Endothelial cell of umbilical vein (primary cell): ENCODE measurements at regions not wholly inside any gene's neighbourhood (a gene's known extent, or its start where the extent isn't known, plus 50 kb on each side); places are given as distances from the start of the nearest gene placed in this dataset.

ENCODE experiments used
- BruUV-seq: library from RNA; stranded (reverse); fragments of 400-500 nt; replicated peaks from 2 replicates; lab custom pipeline; 2021; lab: Mats Ljungman, UMichigan
- CTCF ChIA-PET: fragments of 300-600, 350-600 bp; sonication (Branson Sonifier 250); formaldehyde crosslinking; loops from one replicate; lab custom pipeline; 2021; ENCODE audit warnings: antibody characterized with exemption, inconsistent platforms; lab: Charles Lee
- POLR2A ChIA-PET: fragments of 300-600, 350-600 bp; sonication (Branson Sonifier 250); formaldehyde crosslinking; loops from one replicate; lab custom pipeline; 2021; ENCODE audit warnings: antibody characterized with exemption, inconsistent platforms; lab: Charles Lee
- DNase-seq: peaks from one replicate; pipeline ENCODE4 v3.0.0-alpha.2; 2011; ENCODE audit warnings: low read depth, low spot score
- FAIRE-seq: peaks from 2 replicates; lab custom pipeline; 2011; peaks lifted over from hg19 to GRCh38; lab: Jason Lieb, UNC
- H2AFZ ChIP-seq: 2 replicates; pipeline ENCODE4 v1.6.0; 2012; ENCODE audit warnings: low read depth, low read length, control low read depth, inconsistent platforms
- H3K27ac ChIP-seq: 2 replicates; pipeline ENCODE4 v1.5.1; 2011; ENCODE audit warnings: low read depth, mild to moderate bottlenecking, control low read depth, low read length, moderate library complexity; ENCODE audit not compliant: insufficient read depth
- H3K27me3 ChIP-seq, 2 experiments: 2 replicates each; pipeline versions ENCODE4 v1.6.0 to v1.6.1; 2011; ENCODE audit warnings: low read length in 2 of 2, mixed read lengths in 1 of 2; ENCODE audit not compliant: control insufficient read depth in 2 of 2, insufficient read depth in 2 of 2
- H3K36me3 ChIP-seq, 2 experiments: 2 replicates in 1 of 2; 3 replicates in 1 of 2; pipeline ENCODE4 v1.5.1; 2011; ENCODE audit warnings: low read length in 2 of 2, mild to moderate bottlenecking in 1 of 2, moderate library complexity in 1 of 2; ENCODE audit not compliant: control insufficient read depth in 2 of 2, insufficient read depth in 2 of 2; ENCODE audit errors: extremely low read depth in 1 of 2
- H3K4me1 ChIP-seq: 3 replicates; pipeline ENCODE4 v1.5.1; 2011; ENCODE audit warnings: mild to moderate bottlenecking, low read length; ENCODE audit not compliant: control insufficient read depth, insufficient read depth; ENCODE audit errors: extremely low read depth
- H3K4me2 ChIP-seq: 2 replicates; pipeline ENCODE4 v1.6.1; 2011; ENCODE audit warnings: low read length, control low read depth, mixed read lengths; ENCODE audit not compliant: insufficient read depth
- H3K4me3 ChIP-seq, 3 experiments: fragments of 200-600 bp in 1 of 3; sonication (generic), shearing (Covaris generic) in 1 of 3; replicated peaks in 1 of 3; 2 replicates each; pipeline ENCODE4 v1.5.1; 2011 to 2016; ENCODE audit warnings: control low read depth in 3 of 3, low read length in 3 of 3, mild to moderate bottlenecking in 2 of 3, inconsistent platforms in 1 of 3, low read depth in 1 of 3, moderate library complexity in 1 of 3; ENCODE audit not compliant: insufficient read depth in 1 of 3
- H3K79me2 ChIP-seq: 2 replicates; pipeline ENCODE4 v1.6.0; 2012; ENCODE audit warnings: low read length, inconsistent platforms; ENCODE audit not compliant: control insufficient read depth, insufficient read depth
- H3K9ac ChIP-seq: replicated peaks from 2 replicates; pipeline ENCODE3; 2011; ENCODE audit warnings: low read length, control low read depth; ENCODE audit not compliant: insufficient read depth; ENCODE audit errors: extremely low read depth
- H3K9me1 ChIP-seq: replicated peaks from 3 replicates; pipeline ENCODE4 v1.6.0; 2011; ENCODE audit warnings: mild to moderate bottlenecking, low read length; ENCODE audit not compliant: control insufficient read depth, insufficient read depth; ENCODE audit errors: extremely low read depth
- H3K9me3 ChIP-seq: replicated peaks from 2 replicates; pipeline ENCODE4 v1.5.1; 2012; ENCODE audit warnings: low read length, inconsistent platforms; ENCODE audit not compliant: control insufficient read depth, insufficient read depth
- H4K20me1 ChIP-seq: replicated peaks from 2 replicates; pipeline ENCODE3; 2011; ENCODE audit warnings: mild to moderate bottlenecking, low read length; ENCODE audit not compliant: control insufficient read depth, insufficient read depth; ENCODE audit errors: extremely low read depth
- EZH2 ChIP-seq: IDR thresholded peaks from 2 replicates; pipeline ENCODE4 v1.6.1; 2012; ENCODE audit warnings: borderline replicate concordance, low read depth, mild to moderate bottlenecking, moderate library complexity, low read length, inconsistent platforms; ENCODE audit not compliant: severe bottlenecking
- FOS ChIP-seq: IDR thresholded peaks from 2 replicates; pipeline ENCODE4 v1.6.1; 2011; ENCODE audit warnings: mild to moderate bottlenecking, low read length, moderate library complexity, borderline replicate concordance; ENCODE audit not compliant: insufficient read depth
- GATA2 ChIP-seq: IDR thresholded peaks from 2 replicates; pipeline ENCODE4 v1.7.0; 2011; ENCODE audit warnings: low read depth, mild to moderate bottlenecking, moderate library complexity, mixed read lengths, low read length; ENCODE audit not compliant: insufficient read length, insufficient read depth
- JUN ChIP-seq: IDR thresholded peaks from 2 replicates; pipeline ENCODE4 v1.6.1; 2011; ENCODE audit warnings: borderline replicate concordance, low read depth; ENCODE audit not compliant: insufficient read length, insufficient read depth
- MYC ChIP-seq: IDR thresholded peaks from one replicate; pipeline ENCODE4 v1.6.1; 2011; ENCODE audit warnings: mild to moderate bottlenecking, low read depth, low read length
- POLR2A ChIP-seq: IDR thresholded peaks from 2 replicates; pipeline ENCODE4 v1.6.1; 2012; ENCODE audit warnings: low read depth, mild to moderate bottlenecking, control low read depth, low read length
- POLR2AphosphoS5 ChIP-seq: IDR thresholded peaks from 2 replicates; pipeline ENCODE4 v1.6.1; 2012; ENCODE audit warnings: low read depth, mild to moderate bottlenecking, control low read depth, low read length, moderate library complexity; ENCODE audit not compliant: insufficient read depth
- dilution Hi-C: fragments of 300-500 bp; cut with MboI; formaldehyde crosslinking; loops from one replicate; pipeline ENCODE4 v1.15.0; 2019; ENCODE audit warnings: low sequenced_read_pairs; ENCODE audit not compliant: extremely low pct_ligation_motif_present
- intact Hi-C: fragments of 100-400 bp; cut with micrococcal nuclease; formaldehyde crosslinking; loops from one replicate; pipeline ENCODE4 v1.10.0; 2022
- TF ChIP-seq, protein P1 (sequence below), 2 donors: IDR thresholded peaks; 1 replicate in 1 of 2; 2 replicates in 1 of 2; pipeline ENCODE4 v1.5.1; 2011; ENCODE audit warnings: low read length in 2 of 2, mild to moderate bottlenecking in 2 of 2, moderate library complexity in 2 of 2, control low read depth in 1 of 2, inconsistent platforms in 1 of 2, low read depth in 1 of 2; ENCODE audit not compliant: insufficient read depth in 1 of 2; ENCODE audit errors: extremely low read depth in 1 of 2
- TF ChIP-seq, protein P2 (sequence below): IDR thresholded peaks from 2 replicates; pipeline ENCODE4 v1.6.1; 2011; ENCODE audit not compliant: insufficient read depth, insufficient read length

DNA sequence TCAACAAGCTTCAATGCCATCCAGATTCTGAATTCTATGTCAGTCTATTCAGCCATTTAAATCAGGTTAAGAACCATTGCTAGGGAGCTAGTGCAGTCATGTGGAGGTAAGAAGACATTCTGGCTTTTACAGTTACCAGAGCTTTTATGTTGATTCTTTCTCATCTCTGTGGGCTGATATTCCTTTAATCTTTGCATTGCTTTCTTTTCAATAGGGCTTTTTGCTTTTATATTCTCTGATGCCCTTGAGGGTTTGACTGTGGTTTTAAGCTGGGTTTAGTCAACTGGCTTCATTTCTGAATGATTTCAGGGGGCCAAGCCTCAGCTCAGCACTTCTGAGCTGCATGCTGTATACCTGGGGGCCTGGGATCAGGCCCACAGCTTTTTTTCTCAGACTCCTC lies 51.0 kb upstream of the GORAB start:
- TF ChIP-seq POLR2AphosphoS5 (no peak), POLR2A (no peak), MYC (no peak), EZH2 (no peak), GATA2 (no peak), FOS (no peak), JUN (no peak)
- TF ChIP-seq, protein P1, sequence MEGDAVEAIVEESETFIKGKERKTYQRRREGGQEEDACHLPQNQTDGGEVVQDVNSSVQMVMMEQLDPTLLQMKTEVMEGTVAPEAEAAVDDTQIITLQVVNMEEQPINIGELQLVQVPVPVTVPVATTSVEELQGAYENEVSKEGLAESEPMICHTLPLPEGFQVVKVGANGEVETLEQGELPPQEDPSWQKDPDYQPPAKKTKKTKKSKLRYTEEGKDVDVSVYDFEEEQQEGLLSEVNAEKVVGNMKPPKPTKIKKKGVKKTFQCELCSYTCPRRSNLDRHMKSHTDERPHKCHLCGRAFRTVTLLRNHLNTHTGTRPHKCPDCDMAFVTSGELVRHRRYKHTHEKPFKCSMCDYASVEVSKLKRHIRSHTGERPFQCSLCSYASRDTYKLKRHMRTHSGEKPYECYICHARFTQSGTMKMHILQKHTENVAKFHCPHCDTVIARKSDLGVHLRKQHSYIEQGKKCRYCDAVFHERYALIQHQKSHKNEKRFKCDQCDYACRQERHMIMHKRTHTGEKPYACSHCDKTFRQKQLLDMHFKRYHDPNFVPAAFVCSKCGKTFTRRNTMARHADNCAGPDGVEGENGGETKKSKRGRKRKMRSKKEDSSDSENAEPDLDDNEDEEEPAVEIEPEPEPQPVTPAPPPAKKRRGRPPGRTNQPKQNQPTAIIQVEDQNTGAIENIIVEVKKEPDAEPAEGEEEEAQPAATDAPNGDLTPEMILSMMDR (IDR thresholded peaks at IDR 0.05; ENCODE audit: extremely low read depth in 1 of 2, insufficient read depth in 1 of 2, low read depth in 1 of 2, low read length in 2 of 2): no peak
- TF ChIP-seq, protein P2, sequence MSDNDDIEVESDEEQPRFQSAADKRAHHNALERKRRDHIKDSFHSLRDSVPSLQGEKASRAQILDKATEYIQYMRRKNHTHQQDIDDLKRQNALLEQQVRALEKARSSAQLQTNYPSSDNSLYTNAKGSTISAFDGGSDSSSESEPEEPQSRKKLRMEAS: no peak
- Histone ChIP-seq H3K36me3 (no peaks in the 10 kb centered on the region), H3K4me2 (no peak overlapping the region), H3K9me3 (no peaks in the 10 kb centered on the region), H4K20me1 (no peaks in the 10 kb centered on the region), H3K4me3 (no peak overlapping the region), H3K4me1 (no peaks in the 10 kb centered on the region), H3K79me2 (no peaks in the 10 kb centered on the region), H3K9ac (no peak overlapping the region), H3K27me3 (peaks cover 0 to 3% of the 10 kb centered on the region in 2 experiments), H3K9me1 (no peaks in the 10 kb centered on the region), H3K27ac (no peak overlapping the region), H2AFZ (no peak overlapping the region)
- FAIRE-seq: no peak
- POLR2A ChIA-PET: no interaction called here
- dilution Hi-C loops: no loop called here
- CTCF ChIA-PET: interaction anchor here (0.9 to 1.2 kb wide), 3 partner anchors 10 to 20 kb away, joined by 3 to 5 read pairs (median 3); no protein-coding TSS in a partner anchor
- intact Hi-C loops: no loop called here
- DNase-seq: no peak
- no TSS peak for BruUV-seq
